GM10266 (cell line): ENCODE measurements at regions not wholly inside any gene's neighbourhood (a gene's known extent, or its start where the extent isn't known, plus 50 kb on each side); places are given as distances from the start of the nearest gene placed in this dataset.

ENCODE experiments used
- DNase-seq: peaks from one replicate; pipeline ENCODE4 v3.0.0; 2012; ENCODE audit errors: extremely low spot score
- CTCF ChIP-seq: IDR thresholded peaks from 2 replicates; pipeline ENCODE4 v1.5.1; 2012; ENCODE audit warnings: mild to moderate bottlenecking, low read depth; ENCODE audit not compliant: control insufficient read depth, insufficient read depth; ENCODE audit errors: missing control alignments

DNA sequence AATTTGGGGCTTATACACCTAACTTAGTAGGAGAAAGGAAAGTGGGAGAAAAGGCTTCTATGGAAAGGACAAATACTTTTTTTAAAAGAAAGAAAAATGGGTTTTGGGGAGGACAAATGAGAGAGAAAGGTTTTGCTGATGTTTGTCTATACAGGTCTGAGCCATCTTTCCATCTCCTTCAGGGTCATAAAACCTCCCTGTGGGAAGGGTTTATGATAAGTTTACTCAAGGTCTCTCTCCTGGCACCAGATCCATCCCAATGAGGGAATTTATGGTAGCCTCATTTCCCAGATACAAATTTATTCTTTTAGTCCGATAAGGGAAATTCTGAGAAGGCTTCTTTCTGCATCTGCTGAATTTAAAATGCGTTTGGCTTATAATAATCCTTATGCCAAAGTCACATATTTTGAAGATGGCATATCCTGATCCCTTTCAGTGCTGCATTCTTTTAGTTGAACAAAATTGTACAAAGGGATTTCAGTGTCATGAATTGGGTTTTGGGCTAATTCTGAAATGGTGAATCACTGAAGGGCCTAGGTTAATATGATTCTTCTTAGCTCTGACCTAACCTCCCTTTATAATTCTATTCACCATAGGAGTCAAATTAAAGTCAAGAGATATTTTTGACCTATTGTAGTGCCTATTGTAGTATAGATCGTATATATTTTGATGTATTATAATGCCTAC is 173.5 kb upstream of the DYRK2 start:
- TF ChIP-seq CTCF: no peak
- DNase-seq: no peak

GRCh38 chr12:67475725-67476124 is 172.8 kb upstream of the DYRK2 start:
- no peak for TF ChIP-seq CTCF
- DNase-seq: no peak

DNA sequence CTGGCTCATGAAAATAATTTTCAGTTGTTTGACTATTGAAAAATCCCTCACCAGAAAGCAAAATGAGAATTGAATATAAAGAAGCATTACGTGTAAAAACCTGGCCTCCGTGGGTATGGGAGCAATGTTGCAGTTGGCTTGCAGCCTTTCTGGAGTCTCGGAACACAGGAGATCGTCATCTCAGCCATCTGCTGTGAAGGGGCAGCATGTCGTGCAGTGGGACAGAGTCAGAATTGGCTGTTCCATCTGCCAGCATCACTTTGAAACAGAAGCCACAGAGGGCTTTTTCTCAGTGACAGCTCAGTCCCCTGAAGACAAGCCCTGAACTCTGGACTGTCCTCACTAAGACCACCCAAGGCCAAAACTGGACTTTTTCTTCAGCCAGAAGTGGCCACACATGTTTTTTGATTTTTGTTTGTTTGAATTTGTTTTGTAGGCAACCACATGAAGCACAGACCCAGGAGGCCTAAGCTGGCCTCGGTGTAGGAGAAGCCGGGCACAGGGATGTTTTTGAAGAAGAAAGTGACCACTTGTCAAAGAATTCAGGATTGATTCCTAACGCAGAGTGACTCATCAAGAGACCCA is 170.8 kb upstream of the DYRK2 start:
- no peak for DNase-seq

DNA sequence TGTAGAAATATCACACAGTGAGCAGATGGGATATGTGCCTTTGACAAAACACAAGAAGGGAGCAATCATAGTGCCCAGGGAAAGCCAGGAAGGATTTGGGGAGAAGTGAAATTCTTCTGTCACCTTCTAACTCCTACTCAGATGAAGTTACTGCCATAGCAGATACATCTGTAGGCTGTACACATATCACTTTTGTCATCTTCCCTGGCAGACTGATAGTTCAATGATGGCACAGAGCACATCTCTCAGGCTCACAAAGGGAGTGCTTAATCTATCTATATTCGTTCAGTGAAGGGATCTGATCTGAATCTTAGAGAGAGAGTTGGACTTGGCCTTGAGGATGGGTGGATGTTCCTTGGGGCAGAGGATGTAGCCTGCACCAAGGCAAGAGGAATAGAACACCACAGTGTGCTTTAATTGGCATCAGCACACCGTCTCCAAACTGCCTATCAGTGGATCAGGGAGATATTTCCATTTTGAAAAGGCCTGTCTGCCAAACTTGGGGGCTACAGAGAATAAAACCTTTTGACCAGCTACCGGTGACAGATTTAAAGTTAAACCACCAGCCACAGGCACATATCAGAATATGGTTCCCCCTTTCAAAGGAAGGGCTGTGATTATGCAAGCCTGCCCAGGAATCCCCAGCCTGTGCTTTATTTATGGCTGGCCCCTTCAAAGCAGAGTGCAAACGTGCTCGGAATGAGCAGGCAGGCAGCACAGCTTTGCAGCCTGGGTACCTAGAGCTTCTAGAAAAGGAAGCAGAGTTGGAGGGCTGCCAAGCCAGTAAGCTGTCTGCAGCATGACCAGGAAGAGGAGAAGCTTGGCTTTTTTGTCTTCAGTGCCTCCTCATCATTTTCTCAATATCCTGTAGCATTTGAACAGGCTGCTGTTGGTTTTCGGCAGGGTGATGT is 165.5 kb upstream of the DYRK2 start:
- TF ChIP-seq CTCF: no peak
- no peak for DNase-seq

More for the DNA sequence above, 170.8 kb upstream of the DYRK2 start:
- no peak for TF ChIP-seq CTCF

GRCh38 chr12:67483871-67484554 is 164.5 kb upstream of the DYRK2 start:
- DNase-seq: no peak
- TF ChIP-seq CTCF: no peak

DNA sequence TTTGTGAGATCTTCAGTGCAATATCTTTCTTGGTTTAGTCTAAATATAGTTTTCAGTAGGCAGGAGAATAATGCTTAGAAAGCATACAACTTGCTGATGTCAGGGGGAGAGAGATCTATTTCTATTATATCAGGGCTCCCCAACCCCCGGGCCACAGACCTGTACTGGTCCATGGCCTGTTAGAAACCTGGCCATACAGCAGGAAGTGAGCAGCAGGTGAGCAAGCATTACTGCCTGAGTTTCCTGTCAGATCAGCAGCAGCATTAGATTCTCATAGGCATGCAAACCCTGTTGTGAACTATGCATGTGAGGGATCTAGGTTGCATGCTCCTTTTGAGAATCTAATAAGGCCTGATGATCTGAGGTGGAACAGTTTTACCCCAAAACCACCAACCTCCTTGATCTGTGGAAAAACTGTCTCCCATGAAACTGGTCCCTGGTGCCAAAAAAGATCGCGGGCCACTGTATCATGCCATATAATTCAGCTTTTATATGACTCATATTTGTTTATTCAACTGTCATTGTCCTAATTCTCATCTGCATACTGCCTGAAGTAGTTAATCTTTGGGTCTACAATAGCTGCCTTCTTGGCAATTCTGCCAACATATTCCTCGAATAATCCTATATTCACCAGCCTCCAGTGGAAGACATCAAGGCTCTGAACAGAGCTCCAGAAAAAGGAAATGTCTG is 163.6 kb upstream of the DYRK2 start:
- TF ChIP-seq CTCF: no peak
- DNase-seq: no peak
